ENCODE measurements at regions not wholly inside any gene's neighbourhood (a gene's known extent, or its start where the extent isn't known, plus 50 kb on each side); places are given as distances from the start of the nearest gene placed in this dataset.

DNA sequence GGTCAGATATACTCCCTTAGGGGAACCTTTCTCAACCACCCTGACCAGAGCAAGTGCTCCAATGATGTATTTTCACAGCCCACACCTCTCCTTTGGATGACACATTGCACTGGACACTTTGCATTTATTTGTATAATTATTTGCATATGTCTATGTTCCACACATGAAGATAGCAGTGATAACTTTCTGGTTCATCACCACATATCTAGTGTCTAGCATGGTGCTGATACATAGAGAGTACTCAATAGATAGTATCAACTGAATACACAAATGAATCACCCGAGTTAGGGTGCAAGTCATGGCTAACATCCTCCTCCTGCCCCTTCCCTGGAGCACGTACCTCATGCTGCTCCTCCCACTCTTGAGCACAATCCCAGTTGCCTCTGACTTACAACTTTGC, 617.6 kb downstream of the EBF1 start:
- no peak for DNase-seq (ENCODE audit: low read depth, low spot score)

DNA sequence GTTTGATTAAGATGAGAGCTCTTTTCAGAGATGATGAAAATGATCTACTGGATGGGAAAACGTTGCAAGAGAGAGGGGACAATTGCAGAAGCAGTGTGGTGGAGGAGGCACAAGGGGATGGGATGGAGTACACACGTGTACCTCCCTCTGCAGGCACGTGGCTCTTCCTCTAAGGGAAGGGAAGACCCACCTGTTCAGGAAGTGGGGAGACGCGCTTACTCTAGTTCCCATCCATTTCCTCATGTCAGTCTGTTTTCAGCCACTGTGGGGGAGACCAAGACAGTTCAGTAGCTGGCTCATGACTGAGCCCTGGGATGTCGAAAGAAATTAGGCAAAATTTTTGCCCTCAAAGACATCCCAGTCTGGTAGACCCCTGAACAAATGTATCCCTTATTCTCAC, 619.2 kb upstream of the CLINT1 start:
- DNase-seq (ENCODE audit: low read depth, low spot score) = no peak

DNA sequence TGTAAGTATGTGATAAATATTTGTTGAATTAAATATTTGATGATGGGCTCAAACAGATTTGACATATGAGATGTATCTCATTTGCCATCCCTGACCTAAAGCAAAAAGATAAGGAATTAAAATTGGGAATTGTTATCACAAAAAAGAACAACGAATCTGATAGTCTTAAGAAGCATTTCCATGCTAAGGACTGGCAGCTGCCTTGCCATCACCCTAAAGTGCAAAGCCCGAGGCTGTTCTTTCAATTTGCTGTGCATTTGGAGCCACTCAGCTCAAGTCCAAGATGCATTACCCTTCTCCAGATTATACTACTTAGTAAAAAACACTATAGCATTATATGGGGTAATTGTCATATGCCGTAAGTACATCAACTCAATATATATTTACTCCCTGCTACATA, 618.3 kb upstream of the CLINT1 start:
- DNase-seq (ENCODE audit: low read depth, low spot score) = no peak

DNA sequence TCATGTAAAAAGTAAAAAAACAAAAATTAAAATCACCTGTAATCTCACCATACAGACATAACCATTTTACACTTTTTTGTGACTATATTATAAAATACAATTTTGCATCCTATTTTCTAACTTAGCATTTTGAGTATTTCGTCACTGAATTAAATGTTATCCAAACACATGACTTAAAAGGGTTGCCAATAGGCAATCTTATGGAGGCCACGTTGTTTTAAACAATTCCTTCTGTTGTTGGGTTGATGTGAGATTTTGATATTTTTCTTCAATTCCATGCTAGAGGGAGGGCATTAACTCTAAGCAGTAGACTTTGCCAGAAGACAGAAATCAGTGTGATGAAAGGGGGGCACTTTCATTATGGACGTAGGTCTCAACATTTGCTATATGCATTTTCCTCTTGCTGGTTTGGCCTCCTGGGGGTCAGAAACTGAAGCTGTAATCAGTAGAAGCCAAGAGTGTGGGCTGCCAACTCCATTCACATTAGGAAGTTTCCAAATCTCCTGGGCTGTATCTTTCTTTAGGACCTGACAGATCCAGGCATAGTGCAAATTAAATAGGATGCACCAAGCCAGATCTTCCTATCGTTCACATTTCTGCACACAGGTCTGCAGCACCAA, 614.2 kb upstream of the CLINT1 start:
- DNase-seq (ENCODE audit: low read depth, low spot score) = no peak

DNA sequence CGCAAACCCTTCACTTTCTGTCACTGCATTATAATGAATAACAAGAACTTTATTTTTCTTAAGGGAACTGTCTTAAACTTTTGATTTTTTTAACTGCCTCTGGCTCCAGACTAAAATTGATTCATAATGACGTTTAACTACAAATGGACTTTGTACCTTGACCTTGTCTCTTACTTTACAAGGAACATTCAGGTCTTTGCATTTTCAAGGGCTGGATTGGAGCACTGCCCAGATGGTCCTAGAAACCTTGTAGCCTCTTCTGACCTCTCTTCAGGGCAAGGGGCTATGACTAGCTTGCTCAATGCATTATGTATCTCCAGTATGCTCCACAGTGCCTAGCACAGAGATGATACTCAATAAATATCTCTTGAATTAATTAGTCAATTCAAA, 612.6 kb upstream of the CLINT1 start:
- DNase-seq (ENCODE audit: low read depth, low spot score) = no peak

DNA sequence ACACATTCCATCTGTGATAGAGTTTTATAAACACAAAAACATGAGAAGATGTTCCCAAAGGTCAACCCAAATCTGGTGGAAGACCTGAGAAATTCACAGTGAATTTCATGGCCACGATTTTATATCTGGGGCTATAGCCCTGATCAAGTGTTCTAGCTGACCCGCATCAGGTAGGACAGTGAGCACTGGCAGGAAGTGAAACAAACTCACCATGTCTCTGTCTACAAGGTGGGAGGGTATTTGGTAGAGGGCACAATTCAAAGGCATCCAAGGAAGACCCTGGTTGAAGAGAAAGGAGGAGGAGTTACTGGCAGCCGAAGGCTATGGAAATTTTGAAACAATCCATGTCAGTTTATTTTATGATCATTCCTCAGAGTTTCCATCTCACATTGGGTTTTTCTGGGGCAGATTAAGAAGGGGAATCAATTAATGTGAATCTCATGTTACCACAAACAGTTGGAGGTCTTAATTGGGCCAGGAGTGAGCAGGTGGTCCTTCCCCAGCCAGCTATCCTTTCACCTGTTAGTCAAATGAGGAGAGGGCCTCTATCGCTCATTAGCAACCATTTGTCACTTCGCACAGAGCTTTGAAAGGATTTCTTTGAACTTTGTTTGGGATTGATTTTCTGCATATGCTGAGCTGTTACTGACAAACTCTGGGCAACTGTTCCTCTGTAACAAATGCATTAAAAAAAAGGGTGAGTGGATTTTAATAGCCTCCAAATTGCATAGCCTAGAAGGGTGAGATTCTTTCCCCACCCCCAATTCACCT, 612.0 kb upstream of the CLINT1 start:
- no peak for DNase-seq (ENCODE audit: low read depth, low spot score)

DNA sequence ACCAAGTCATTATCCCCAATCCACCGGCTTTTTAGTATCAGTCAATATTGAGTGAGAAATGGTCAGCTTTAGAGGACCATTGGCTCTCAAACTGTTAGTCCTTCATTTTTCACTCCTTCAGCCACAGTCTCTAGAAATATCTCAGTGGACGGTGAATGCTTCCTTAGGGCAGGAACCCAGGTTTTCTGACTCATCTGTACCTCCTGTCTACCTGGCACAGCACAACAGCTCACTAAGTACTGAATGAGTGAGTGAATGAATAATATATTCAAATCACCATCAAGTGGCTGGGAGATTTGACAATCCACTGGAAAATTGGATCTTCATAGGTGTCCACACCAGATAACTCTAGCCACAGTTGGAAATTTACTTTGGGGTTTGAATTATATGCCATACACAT, 609.5 kb upstream of the CLINT1 start:
- DNase-seq (ENCODE audit: low read depth, low spot score) = no peak

DNA sequence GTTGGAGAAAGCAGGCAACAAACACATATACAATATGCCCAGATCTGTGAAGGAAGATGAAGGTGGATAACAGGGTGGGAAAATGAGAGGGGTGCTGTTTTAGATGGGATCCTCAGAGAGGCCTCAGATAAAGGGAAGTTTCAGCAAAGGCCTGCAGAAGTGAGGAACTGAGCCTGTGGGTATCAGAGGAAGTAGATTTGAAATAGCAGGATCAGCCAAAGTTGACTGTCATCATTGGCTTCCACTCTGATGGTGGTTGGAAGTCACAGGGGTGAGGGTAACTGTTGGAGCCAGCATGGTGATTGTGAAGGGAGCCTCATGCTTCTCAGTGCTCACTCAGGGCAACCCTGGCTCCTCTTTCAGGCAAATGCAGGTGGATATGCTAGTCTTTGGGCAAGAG, 607.2 kb upstream of the CLINT1 start:
- DNase-seq (ENCODE audit: low read depth, low spot score) = no peak

DNA sequence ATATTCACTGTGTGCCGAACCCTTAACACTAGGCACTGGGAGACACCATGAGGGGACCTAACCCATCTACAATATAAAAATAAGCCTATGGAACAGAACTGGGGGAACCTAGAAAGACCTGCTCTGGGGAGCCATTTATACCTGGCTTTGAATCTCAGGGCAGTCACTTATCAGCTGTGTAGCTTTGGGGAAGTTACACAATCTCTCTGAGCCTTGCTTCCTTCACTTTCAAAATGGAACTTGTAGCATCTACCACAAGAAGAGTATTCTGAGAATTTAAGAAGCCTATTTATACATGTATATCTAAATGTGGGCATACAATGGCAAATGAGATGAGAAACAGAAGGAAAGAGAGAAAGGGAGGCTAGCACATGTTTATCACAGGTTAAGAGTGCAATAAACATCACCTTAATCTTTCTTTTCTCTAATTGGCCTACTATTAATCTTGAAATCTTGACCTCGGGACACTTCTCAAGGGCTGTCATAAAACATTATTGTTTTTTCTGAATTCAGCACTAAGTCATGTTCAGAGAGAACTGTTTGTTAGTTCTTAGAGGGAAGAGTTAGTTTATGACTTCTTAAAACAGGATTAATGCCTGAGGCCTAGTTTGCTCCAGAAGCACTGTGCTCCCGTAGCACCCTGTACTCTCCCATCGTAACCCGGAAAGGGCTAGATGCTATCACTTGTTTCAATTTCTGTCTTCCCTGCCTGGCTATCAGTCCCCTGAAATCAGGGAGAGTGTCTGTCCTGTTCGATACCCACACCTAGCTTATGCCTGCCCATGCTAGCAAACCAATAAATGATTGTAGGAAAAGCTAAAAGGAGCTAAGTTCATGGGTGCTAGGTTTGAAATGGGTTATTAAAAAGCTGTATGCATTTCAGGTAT, 606.4 kb upstream of the CLINT1 start:
- DNase-seq (ENCODE audit: low read depth, low spot score) = no peak

DNA sequence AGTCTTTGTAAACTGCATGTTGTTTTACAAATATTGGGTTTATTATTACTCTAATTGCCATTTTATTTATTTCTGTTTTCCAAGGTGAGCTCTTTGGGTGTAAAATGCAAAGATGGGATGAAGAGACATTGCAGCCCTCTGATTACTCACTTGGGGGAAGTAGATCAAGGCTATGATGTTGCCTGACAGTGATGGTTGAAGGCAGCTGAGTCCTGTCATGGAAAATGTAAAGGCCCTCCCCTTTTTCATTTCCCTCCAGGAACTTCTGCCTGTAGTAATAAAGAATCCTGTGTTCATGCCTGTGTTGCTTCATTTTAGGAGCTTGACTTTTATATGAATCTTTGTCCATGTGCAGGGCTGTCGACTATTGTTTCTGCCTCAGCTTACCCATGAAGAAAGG, 605.4 kb upstream of the CLINT1 start:
- DNase-seq (ENCODE audit: low read depth, low spot score) = no peak

DNA sequence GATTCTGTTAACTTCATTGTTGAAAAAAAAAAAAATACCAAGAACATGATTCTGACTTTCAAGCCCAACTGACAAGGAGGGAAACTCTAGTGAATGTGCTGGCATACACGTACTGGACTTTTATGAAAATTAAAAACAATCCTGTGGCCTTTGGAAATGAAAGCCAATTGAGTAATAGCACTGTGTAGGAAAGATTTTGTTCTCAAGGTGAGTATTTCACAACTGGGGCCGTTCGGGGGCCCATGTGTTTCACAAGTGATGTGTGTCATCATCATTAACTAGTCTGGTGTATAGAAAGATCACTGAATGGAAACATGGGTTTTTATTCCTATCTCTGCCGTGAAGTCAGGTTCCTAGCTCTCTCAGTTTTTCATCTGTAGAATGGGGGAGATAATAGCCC, 605.0 kb upstream of the CLINT1 start:
- no peak for DNase-seq (ENCODE audit: low read depth, low spot score)

DNA sequence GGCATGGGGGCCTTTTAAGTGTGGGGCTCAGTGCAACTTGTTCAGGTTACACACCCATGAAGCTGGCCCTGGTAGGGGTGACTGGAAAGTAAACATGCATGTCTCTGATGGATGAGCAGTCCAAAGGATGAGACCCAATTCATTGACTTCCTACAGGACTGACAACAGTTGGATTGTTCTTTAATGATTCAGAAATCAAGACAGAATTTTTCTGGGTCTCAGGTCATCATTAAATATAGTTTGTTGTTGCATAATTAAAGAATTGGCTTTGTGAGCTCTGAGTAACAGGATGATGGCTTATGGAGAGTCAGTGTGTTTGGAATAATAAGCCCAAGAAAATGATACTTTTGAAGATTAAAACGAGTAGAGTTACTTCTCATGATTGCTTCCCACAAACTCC, 604.2 kb upstream of the CLINT1 start:
- no peak for DNase-seq (ENCODE audit: low read depth, low spot score)

DNA sequence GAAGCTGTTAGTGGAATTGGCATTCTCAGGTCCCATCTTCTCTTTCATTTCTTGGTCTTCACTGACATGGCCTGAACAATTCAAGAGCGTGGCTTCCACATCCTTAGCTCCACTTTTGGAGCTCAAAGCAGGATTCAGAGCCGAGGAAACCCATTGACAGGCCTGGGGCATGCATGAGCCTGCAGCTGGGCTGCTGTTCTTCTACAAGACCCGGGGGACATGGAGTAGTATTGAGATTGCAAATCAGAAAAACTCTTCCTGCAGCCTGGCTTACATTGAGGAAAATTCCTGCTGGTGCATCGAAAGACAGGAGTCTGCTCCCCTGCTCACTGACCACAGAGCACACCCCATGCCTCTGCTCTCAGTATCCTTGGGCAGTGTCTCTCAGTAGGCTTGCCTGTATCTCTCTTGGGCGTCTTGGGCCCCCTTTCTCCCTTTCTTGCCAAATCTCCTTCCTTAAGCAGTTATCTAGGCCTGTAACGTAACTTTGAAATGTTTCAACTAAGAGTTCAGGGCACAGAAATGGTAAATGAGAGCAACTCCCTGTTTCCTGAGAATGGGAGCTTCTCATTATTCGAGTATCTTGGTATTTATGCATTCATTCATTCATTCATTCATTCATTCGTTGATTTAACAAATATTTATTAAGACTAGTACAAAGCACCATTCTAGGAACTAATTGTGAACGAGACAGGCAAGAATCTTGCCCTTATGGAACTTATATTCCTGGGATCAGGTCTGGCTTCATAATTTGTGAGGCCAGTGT, 603.6 kb upstream of the CLINT1 start:
- no peak for DNase-seq (ENCODE audit: low read depth, low spot score)

DNA sequence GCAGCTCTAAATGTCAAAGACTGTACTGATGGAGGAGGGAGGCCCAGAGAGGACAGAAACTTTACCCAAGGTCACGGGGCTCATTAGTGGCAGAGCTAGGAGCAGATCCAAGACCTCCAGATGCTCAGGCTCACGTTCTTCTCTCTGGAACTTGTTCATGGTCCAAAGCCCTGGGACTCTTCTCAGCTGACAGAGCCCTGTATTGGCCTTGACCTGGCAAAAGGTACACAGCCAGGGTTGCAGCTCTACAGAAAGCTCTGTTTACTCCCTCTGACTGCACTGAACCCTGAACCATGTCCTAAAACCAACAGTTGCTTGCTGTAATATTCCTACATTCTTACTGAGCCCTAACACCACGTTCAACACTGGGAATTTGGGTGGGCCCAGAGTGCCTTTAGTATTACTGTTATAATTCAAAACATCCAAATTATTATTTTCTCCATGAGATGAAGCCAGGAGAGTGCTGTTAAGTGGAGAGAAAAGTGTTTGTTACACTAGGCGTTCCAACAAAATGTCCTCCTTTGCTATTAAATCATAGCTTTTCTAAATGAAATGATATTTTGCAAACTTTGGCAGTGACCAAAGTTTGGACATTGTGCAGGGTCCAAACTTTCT, 602.4 kb upstream of the CLINT1 start:
- no peak for DNase-seq (ENCODE audit: low read depth, low spot score)

DNA sequence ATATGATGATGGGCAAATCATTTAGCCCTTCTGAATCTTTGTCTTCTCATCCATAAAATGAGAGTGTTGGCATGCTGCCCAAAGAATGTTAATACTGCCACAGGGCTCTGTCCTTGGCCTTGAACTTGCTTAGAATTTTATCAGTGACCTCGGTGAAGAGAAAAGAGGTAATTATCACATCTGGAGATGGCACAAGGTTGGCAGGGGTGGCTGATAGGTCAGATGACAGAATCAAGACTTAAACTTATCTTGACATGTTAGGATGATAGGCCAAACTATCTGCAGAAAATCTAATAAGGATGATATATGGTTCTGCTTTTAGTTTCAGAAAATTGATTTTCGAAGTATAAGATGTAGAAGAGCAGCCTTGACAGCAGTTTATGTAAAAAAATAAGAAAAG, 599.1 kb upstream of the CLINT1 start:
- no peak for DNase-seq (ENCODE audit: low read depth, low spot score)

DNA sequence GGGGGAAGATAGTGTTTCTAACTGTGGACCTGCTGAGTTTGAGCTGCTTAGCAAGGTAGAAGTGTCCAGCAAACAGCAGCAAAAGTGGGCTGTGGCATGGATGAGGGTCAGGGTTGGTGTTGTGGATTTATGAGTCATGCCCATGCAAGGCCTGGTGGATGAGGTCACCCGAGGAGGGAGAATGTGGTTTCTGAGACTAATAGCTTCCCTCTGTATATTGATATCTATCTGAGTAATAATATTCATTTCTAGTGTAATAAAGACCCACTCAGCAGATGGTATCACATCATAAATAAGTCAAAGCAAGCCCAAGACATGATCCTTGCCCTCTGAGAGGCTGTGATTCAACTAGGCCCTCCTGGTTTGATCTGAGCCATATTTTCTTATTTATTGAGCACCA, 597.8 kb upstream of the CLINT1 start:
- DNase-seq (ENCODE audit: low read depth, low spot score) = no peak

DNA sequence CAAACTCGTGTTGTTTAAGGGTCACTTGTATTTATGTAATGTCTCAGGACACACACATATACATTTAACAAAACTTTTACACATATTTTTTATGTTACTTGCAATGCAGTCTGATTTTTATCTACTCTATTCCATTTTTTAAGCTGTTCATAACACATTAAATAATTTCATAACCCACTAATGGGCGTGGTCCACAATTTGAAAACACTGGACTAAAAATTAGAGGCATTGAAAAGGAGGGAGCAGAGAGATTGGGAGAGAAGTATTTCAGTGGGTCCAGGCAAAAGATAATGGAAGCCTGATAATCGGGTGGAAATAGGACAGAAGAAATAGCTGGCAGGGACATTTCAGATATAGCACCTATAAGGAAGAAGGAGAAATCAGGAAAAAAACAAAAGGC, 597.3 kb upstream of the CLINT1 start:
- no peak for DNase-seq (ENCODE audit: low read depth, low spot score)

DNA sequence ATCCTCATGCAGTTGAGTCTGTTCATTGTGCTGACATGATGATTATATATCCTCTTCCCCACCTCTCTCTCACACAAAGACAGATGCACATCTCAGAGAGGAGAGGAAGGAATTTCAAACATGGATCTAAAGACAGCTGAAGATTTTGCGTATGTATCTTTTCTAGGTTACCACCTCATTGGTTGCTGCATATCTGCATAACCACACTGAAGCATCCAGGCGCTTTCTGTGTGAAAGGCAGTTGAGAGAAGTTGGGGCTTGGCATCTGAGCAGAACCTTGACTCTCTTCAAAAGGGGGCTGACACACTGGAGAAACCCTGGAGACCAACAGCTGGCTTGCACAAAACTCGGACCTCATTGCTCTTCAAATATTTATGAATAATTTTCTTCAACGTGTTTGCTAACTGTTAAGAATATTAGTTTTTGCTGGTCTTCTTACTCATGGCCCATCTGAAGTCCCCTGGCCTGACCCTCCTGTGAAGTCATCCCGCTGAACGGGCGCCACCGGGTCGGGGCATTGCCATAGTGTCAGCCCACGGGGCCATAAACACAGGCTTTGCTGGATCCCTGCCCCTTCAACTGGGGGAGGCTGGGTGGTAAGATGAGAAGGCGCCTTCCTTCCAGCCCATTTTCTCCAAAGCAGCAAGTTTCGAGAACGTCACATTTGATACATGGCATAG, 593.2 kb upstream of the CLINT1 start:
- no peak for DNase-seq (ENCODE audit: low read depth, low spot score)

DNA sequence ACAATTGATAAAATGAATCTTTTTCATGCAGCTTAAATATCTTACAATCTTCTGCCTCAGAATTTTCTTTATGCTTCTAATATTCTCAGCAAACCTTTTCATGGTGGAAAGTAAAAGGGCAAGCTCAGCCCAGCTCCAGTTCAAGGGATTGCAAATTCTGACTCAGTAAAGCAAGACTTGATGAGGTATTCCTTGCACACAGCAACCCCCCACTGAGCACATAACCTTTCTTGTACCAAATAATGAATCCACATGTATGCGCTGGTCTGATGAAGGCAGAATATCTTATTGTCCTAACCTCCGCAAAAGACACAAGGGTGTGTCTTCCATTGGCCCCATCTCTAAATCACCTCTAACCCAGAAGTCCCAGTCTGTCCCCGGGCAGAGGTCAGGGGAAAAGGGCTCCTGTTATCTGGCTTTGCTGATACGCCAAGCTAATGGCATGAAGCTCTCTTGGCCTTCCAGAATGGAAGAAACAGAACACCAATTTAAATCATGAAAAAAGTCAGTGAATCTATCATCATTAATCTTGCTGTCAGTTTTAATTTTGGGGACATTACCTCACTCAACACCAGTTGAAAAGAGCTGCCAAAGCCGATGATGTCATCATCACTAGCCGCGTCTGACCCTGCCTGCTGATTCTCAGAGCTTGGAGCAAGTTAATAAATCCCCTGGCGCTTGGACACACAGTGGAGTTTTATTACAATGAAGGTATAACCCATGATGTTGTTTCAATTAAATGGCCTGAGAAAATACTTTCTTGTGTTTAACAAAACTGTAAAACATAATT, 592.5 kb upstream of the CLINT1 start:
- DNase-seq (ENCODE audit: low read depth, low spot score) = no peak

DNA sequence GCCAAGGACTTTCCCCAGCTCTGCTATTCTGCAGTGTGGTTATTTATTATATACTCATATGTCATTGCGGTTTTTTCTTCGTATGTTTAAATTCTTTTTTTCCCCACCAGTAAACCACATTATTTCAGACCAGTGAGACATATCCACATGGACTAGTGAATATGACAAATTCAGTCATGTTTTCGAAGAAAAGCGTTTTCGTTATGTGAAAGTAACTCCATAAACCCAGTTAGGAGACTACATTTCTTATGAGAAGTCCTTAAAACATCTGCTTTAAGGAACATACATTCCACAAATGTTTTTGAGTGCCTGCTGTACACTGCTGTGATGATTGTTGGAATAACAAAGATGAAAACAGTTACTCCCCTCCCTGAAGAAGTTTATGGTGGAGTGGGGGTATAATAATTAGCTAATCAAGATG, 591.8 kb upstream of the CLINT1 start:
- no peak for DNase-seq (ENCODE audit: low read depth, low spot score)

All from activated CD4-positive, CD25-positive, alpha-beta regulatory T cell treated with anti-CD3 and anti-CD28 coated beads, Interleukin-2, amount 50 U/mL, for 16 hours (primary cell).